H1 (cell line): ENCODE measurements at regions not wholly inside any gene's neighbourhood (a gene's known extent, or its start where the extent isn't known, plus 50 kb on each side); places are given as distances from the start of the nearest gene placed in this dataset.

ENCODE experiments used
- CTCF ChIA-PET: fragments of 300-600 bp; sonication (Branson Sonifier 250); formaldehyde crosslinking; loops from one replicate; lab custom pipeline; 2021; ENCODE audit not compliant: partially characterized antibody; lab: Charles Lee
- POLR2A ChIA-PET: fragments of 300-600 bp; sonication (Branson Sonifier 250); formaldehyde crosslinking; loops from one replicate; lab custom pipeline; 2021; ENCODE audit warnings: inconsistent platforms; ENCODE audit not compliant: partially characterized antibody; lab: Charles Lee
- DNase-seq, 2 experiments: peaks; one replicate each; pipeline versions ENCODE4 v3.0.0 to v3.0.0-alpha.2; 2010 to 2022; ENCODE audit warnings: low spot score in 2 of 2, low read depth in 1 of 2, mixed read lengths in 1 of 2
- FAIRE-seq: peaks from 2 replicates; lab custom pipeline; 2011; peaks lifted over from hg19 to GRCh38; lab: Jason Lieb, UNC
- H2AFZ ChIP-seq: 2 replicates; pipeline ENCODE4 v1.8.1; 2012; ENCODE audit warnings: low read length, inconsistent platforms
- H2AK5ac ChIP-seq: 2 replicates; pipeline ENCODE4 v1.6.1; 2013; ENCODE audit warnings: low read depth, low read length
- H2BK120ac ChIP-seq: replicated peaks from 2 replicates; pipeline ENCODE3; 2013; ENCODE audit warnings: low read depth, low read length, inconsistent platforms
- H2BK12ac ChIP-seq: 2 replicates; pipeline ENCODE4 v1.6.1; 2013; ENCODE audit warnings: low read depth, low read length
- H2BK15ac ChIP-seq: 2 replicates; pipeline ENCODE4 v1.6.1; 2013; ENCODE audit warnings: low read length
- H2BK20ac ChIP-seq: 2 replicates; pipeline ENCODE4 v1.6.1; 2013; ENCODE audit warnings: low read length
- H2BK5ac ChIP-seq: 2 replicates; pipeline ENCODE4 v1.6.1; 2013; ENCODE audit warnings: low read depth, low read length
- H3K14ac ChIP-seq: 2 replicates; pipeline ENCODE4 v1.6.1; 2013; ENCODE audit warnings: inconsistent platforms; ENCODE audit not compliant: insufficient read length
- H3K18ac ChIP-seq: 2 replicates; pipeline ENCODE4 v1.6.1; 2013; ENCODE audit warnings: low read length; ENCODE audit errors: extremely low read depth
- H3K23ac ChIP-seq: 2 replicates; pipeline ENCODE4 v1.6.1; 2013; ENCODE audit warnings: inconsistent platforms; ENCODE audit not compliant: insufficient read length
- H3K23me2 ChIP-seq: 2 replicates; pipeline ENCODE4 v1.6.1; 2013; ENCODE audit warnings: low read depth, low read length
- H3K27ac ChIP-seq: 2 replicates; pipeline ENCODE4 v1.6.1; 2011; ENCODE audit warnings: low read depth, low read length, inconsistent platforms
- H3K27me3 ChIP-seq, 4 experiments: replicated peaks in 1 of 4; 1 replicate in 1 of 4; 2 replicates in 3 of 4; pipeline versions ENCODE4 v1.6.1 to v1.8.1; 2011 to 2013; ENCODE audit warnings: low read length in 3 of 4, mild to moderate bottlenecking in 3 of 4, inconsistent platforms in 2 of 4, mixed read lengths in 2 of 4, moderate library complexity in 1 of 4; ENCODE audit not compliant: control insufficient read depth in 3 of 4, insufficient read depth in 3 of 4; ENCODE audit errors: extremely low read depth in 1 of 4
- H3K36me3 ChIP-seq, 4 experiments: 2 replicates each; pipeline versions ENCODE4 v1.6.1 to v1.8.1; 2011 to 2013; ENCODE audit warnings: mild to moderate bottlenecking in 4 of 4, low read length in 3 of 4, moderate library complexity in 2 of 4, control low read depth in 1 of 4, inconsistent platforms in 1 of 4; ENCODE audit not compliant: insufficient read depth in 4 of 4, control insufficient read depth in 2 of 4
- H3K4ac ChIP-seq: replicated peaks from 2 replicates; pipeline ENCODE3; 2013; ENCODE audit warnings: low read length, low read depth, mixed read lengths, inconsistent platforms; ENCODE audit not compliant: insufficient read length
- H3K4me1 ChIP-seq, 4 experiments: replicated peaks in 1 of 4; 1 replicate in 1 of 4; 2 replicates in 3 of 4; pipeline versions ENCODE4 v1.6.1 to v1.8.1; 2011 to 2013; ENCODE audit warnings: low read length in 3 of 4, inconsistent platforms in 2 of 4, mixed read lengths in 1 of 4; ENCODE audit not compliant: insufficient read depth in 4 of 4, control insufficient read depth in 3 of 4
- H3K4me2 ChIP-seq, 2 experiments: 2 replicates each; pipeline versions ENCODE4 v1.6.1 to v1.8.1; 2011 to 2013; ENCODE audit warnings: low read depth in 2 of 2, low read length in 2 of 2, control low read depth in 1 of 2, inconsistent platforms in 1 of 2, mild to moderate bottlenecking in 1 of 2; ENCODE audit not compliant: insufficient read depth in 1 of 2
- H3K4me3 ChIP-seq, 4 experiments: fragments of 200-600, 300-600 bp in 1 of 4; sonication (generic), shearing (Covaris generic), sonication (Bioruptor Twin) in 1 of 4; 2 replicates each; pipeline versions ENCODE4 v1.5.1 to v1.8.1; 2011 to 2016; ENCODE audit warnings: low read length in 4 of 4, low read depth in 3 of 4, control low read depth in 2 of 4, inconsistent platforms in 2 of 4, mild to moderate bottlenecking in 2 of 4, mixed read lengths in 1 of 4, moderate library complexity in 1 of 4; ENCODE audit not compliant: insufficient read depth in 2 of 4; ENCODE audit errors: extremely low read depth in 1 of 4
- H3K56ac ChIP-seq: replicated peaks from 2 replicates; pipeline ENCODE3; 2013; ENCODE audit warnings: low read depth, mild to moderate bottlenecking, mixed read lengths, low read length, inconsistent platforms; ENCODE audit not compliant: insufficient read length
- H3K79me1 ChIP-seq: 2 replicates; pipeline ENCODE4 v1.6.1; 2013; ENCODE audit warnings: low read depth, low read length, control low read depth
- H3K79me2 ChIP-seq, 2 experiments: 2 replicates each; pipeline versions ENCODE4 v1.6.1 to v1.8.1; 2012 to 2013; ENCODE audit warnings: low read length in 2 of 2, mild to moderate bottlenecking in 2 of 2, inconsistent platforms in 1 of 2; ENCODE audit not compliant: insufficient read depth in 2 of 2, control insufficient read depth in 1 of 2
- H3K9ac ChIP-seq, 4 experiments: replicated peaks in 1 of 4; 1 replicate in 1 of 4; 2 replicates in 3 of 4; pipeline versions ENCODE4 v1.6.1 to v1.8.1; 2011 to 2013; ENCODE audit warnings: low read depth in 3 of 4, low read length in 3 of 4, control low read depth in 2 of 4, mild to moderate bottlenecking in 2 of 4, moderate library complexity in 2 of 4, inconsistent platforms in 1 of 4; ENCODE audit errors: extremely low read depth in 1 of 4
- H3K9me3 ChIP-seq, 2 experiments: 2 replicates each; pipeline versions ENCODE4 v1.6.1 to v1.8.1; 2012 to 2013; ENCODE audit warnings: mild to moderate bottlenecking in 2 of 2, moderate library complexity in 2 of 2, control low read depth in 1 of 2, inconsistent platforms in 1 of 2, low read depth in 1 of 2, low read length in 1 of 2, mixed read lengths in 1 of 2; ENCODE audit not compliant: insufficient read depth in 2 of 2
- H4K20me1 ChIP-seq, 2 experiments: replicated peaks in 1 of 2; 2 replicates each; pipeline versions ENCODE3 to v1.8.1; 2011 to 2013; ENCODE audit warnings: inconsistent platforms in 2 of 2, low read length in 2 of 2, mild to moderate bottlenecking in 1 of 2; ENCODE audit not compliant: insufficient read depth in 2 of 2, control insufficient read depth in 1 of 2
- H4K5ac ChIP-seq: 2 replicates; pipeline ENCODE4 v1.6.1; 2013; ENCODE audit warnings: low read length, low read depth, mixed read lengths, inconsistent platforms; ENCODE audit not compliant: insufficient read length
- H4K8ac ChIP-seq: 2 replicates; pipeline ENCODE4 v1.8.0; 2013; ENCODE audit warnings: mild to moderate bottlenecking, moderate library complexity, low read length, inconsistent platforms; ENCODE audit not compliant: insufficient read depth; ENCODE audit errors: extremely low read depth
- H4K91ac ChIP-seq: replicated peaks from 2 replicates; pipeline ENCODE3; 2013; ENCODE audit warnings: low read length, mixed read lengths, inconsistent platforms; ENCODE audit not compliant: insufficient read length
- JUN ChIP-seq: IDR thresholded peaks from 2 replicates; pipeline ENCODE4 v1.6.1; 2011; ENCODE audit warnings: low read depth, mild to moderate bottlenecking, improper control_type of control experiment, low read length
- RAD21 ChIP-seq, 2 experiments: IDR thresholded peaks in 1 of 2; conservative IDR thresholded peaks in 1 of 2; 2 replicates each; pipeline ENCODE4 v1.6.1; 2011; ENCODE audit warnings: low read depth in 2 of 2, low read length in 2 of 2, improper control_type of control experiment in 1 of 2, inconsistent platforms in 1 of 2, mild to moderate bottlenecking in 1 of 2, moderate library complexity in 1 of 2
- WGBS, 2 experiments: shearing (Covaris generic) in 1 of 2; methylation state at CpG; one replicate each; pipeline versions ENCODE4 v1.1.6 to v1.1.7; 2013 to 2015; ENCODE audit warnings: low lambda C conversion rate in 2 of 2, mixed read lengths in 2 of 2, inconsistent platforms in 1 of 2, low coverage in 1 of 2, missing lambda C conversion rate in 1 of 2; ENCODE audit not compliant: insufficient replicate concordance in 2 of 2, insufficient coverage in 1 of 2, insufficient read length in 1 of 2; ENCODE audit errors: extremely low coverage in 1 of 2, missing lambda C conversion rate in 1 of 2; 5-methylcytosine and 5-hydroxymethylcytosine counted together
- TF ChIP-seq, protein P1 (sequence below), 3 experiments: IDR thresholded peaks; 1 replicate in 2 of 3; 2 replicates in 1 of 3; pipeline versions ENCODE4 v1.5.1 to v1.6.1; 2011; ENCODE audit warnings: low read length in 3 of 3, mild to moderate bottlenecking in 3 of 3, inconsistent platforms in 2 of 3, low read depth in 1 of 3, moderate library complexity in 1 of 3; ENCODE audit not compliant: insufficient read depth in 1 of 3; ENCODE audit errors: control extremely low read depth in 1 of 3

DNA sequence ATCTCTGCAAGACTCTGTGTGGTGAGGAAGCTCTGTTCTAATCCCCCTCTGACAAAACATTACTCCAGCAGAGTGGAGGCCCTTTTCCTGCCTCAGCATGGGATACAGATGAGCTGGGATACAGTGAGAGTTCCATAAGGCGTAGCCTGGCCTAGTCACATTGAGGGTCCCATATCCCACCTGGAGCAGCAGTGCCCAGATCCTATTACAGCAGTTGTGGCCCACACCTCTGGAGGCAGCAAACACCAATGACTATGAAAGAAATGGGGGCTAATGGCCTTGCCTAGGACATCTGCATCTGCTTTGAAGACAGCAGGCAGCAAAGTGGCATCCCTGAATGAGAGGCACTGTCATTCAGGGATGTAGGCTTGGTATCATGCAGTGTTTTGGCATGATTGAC is 534.5 kb downstream of the TDRD15 start:
- Histone ChIP-seq H3K23ac (no peak overlapping the region), H4K91ac (no peak overlapping the region), H3K4ac (no peak overlapping the region), H3K79me2 (no peaks in the 10 kb centered on the region), H3K56ac (no peak overlapping the region), H3K14ac (no peak overlapping the region), H3K4me2 (no peak overlapping the region), H2AFZ (no peak overlapping the region), H3K27ac (no peak overlapping the region), H2AK5ac (no peak overlapping the region), H3K4me3 (no peak overlapping the region), H3K23me2 (no peaks in the 10 kb centered on the region), H3K36me3 (no peaks in the 10 kb centered on the region), H2BK20ac (no peak overlapping the region), H3K18ac (no peak overlapping the region), H4K8ac (no peak overlapping the region), H2BK5ac (no peak overlapping the region), H4K20me1 (no peaks in the 10 kb centered on the region), H3K79me1 (no peaks in the 10 kb centered on the region), H3K9me3 (no peaks in the 10 kb centered on the region), H3K9ac (no peak overlapping the region), H2BK120ac (no peak overlapping the region), H3K27me3 (no peaks in the 10 kb centered on the region), H4K5ac (no peak overlapping the region), H2BK15ac (no peak overlapping the region), H3K4me1 (peaks cover 0 to 5% (median 0%) of the 10 kb centered on the region in 4 experiments; a peak in 3 of 7 replicates), H2BK12ac (no peak overlapping the region)
- CTCF ChIA-PET, result interaction anchor here (1.3 kb wide), 1 partner anchor 11 kb away, joined by 5 read pairs; no protein-coding TSS in a partner anchor
- DNase-seq, result no peak
- POLR2A ChIA-PET, result no interaction called here
- FAIRE-seq, result no peak
- WGBS, 2 experiments, result 84% methylated on average over 1 of the region's 1 CpG; no CpG with 5 or more reads in 1 of the 2 experiments
- TF ChIP-seq, protein P1, sequence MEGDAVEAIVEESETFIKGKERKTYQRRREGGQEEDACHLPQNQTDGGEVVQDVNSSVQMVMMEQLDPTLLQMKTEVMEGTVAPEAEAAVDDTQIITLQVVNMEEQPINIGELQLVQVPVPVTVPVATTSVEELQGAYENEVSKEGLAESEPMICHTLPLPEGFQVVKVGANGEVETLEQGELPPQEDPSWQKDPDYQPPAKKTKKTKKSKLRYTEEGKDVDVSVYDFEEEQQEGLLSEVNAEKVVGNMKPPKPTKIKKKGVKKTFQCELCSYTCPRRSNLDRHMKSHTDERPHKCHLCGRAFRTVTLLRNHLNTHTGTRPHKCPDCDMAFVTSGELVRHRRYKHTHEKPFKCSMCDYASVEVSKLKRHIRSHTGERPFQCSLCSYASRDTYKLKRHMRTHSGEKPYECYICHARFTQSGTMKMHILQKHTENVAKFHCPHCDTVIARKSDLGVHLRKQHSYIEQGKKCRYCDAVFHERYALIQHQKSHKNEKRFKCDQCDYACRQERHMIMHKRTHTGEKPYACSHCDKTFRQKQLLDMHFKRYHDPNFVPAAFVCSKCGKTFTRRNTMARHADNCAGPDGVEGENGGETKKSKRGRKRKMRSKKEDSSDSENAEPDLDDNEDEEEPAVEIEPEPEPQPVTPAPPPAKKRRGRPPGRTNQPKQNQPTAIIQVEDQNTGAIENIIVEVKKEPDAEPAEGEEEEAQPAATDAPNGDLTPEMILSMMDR (IDR thresholded peaks at IDR 0.05; ENCODE audit: control extremely low read depth in 1 of 3, insufficient read depth in 1 of 3, low read depth in 1 of 3, low read length in 3 of 3), result peak in 2 of 3 experiments; percentile 12 to 21; a peak in 2 of 4 replicates
- peak in 1 of 2 experiments; percentile 21; a peak in 2 of 4 replicates for TF ChIP-seq RAD21 (IDR thresholded peaks at IDR 0.05 in 1 of 2, conservative IDR thresholded peaks at IDR 0.05 in 1 of 2; ENCODE audit: low read depth in 2 of 2, low read length in 2 of 2)
- TF ChIP-seq JUN, result no peak
